Spleen (tissue), 11 donors: ENCODE measurements at regions not wholly inside any gene's neighbourhood (a gene's known extent, or its start where the extent isn't known, plus 50 kb on each side); places are given as distances from the start of the nearest gene placed in this dataset.
A peak's percentile ranks its signal among the peaks of the same experiment; 100 is the strongest.

Source experiments
- DNase-seq: peaks from one replicate; pipeline ENCODE4 v3.0.0-alpha.2; 2020
- H3K27ac ChIP-seq, 8 donors: fragments of 200-600 bp; sonication (generic) in 7 of 8; 1 replicate in 4 of 8; 2 replicates in 4 of 8; pipeline versions ENCODE4 v1.5.0 to v1.8.0; 2016 to 2021; ENCODE audit warnings: inconsistent platforms in 4 of 8, mild to moderate bottlenecking in 4 of 8, moderate library complexity in 1 of 8
- H3K27me3 ChIP-seq, 7 donors: fragments of 200-600 bp; sonication (generic) in 6 of 7; replicated peaks in 1 of 7; 1 replicate in 4 of 7; 2 replicates in 3 of 7; pipeline versions ENCODE4 v1.5.0 to v1.8.0; 2016 to 2021; ENCODE audit warnings: inconsistent platforms in 3 of 7, mild to moderate bottlenecking in 1 of 7
- H3K36me3 ChIP-seq, 6 donors: fragments of 200-600 bp; sonication (generic) in 5 of 6; 1 replicate in 4 of 6; 2 replicates in 2 of 6; pipeline versions ENCODE4 v1.5.0 to v1.8.0; 2016 to 2021; ENCODE audit warnings: inconsistent platforms in 2 of 6
- H3K4me1 ChIP-seq, 6 donors: fragments of 200-600 bp; sonication (generic) in 5 of 6; 1 replicate in 3 of 6; 2 replicates in 3 of 6; pipeline versions ENCODE4 v1.5.0 to v1.8.0; 2016 to 2021; ENCODE audit warnings: inconsistent platforms in 3 of 6
- H3K4me3 ChIP-seq, 8 donors: fragments of 200-600 bp; sonication (generic) in 7 of 8; 1 replicate in 4 of 8; 2 replicates in 4 of 8; pipeline versions ENCODE4 v1.5.0 to v1.8.0; 2016 to 2021; ENCODE audit warnings: inconsistent platforms in 4 of 8, mild to moderate bottlenecking in 4 of 8, moderate library complexity in 2 of 8
- H3K9me3 ChIP-seq, 8 donors: fragments of 200-600 bp; sonication (generic) in 7 of 8; 1 replicate in 4 of 8; 2 replicates in 4 of 8; pipeline versions ENCODE4 v1.5.0 to v1.8.0; 2016 to 2021; ENCODE audit warnings: inconsistent platforms in 4 of 8
- CTCF ChIP-seq, 11 experiments: fragments of 200-600 bp in 7 of 11; fragments of 450-650 bp in 4 of 11; sonication (generic) in 4 of 11; IDR thresholded peaks in 8 of 11; conservative IDR thresholded peaks in 3 of 11; 1 replicate in 7 of 11; 2 replicates in 4 of 11; pipeline versions ENCODE4 v1.4.0 to v1.8.0; 2016 to 2021; ENCODE audit warnings: antibody characterized with exemption in 11 of 11, inconsistent platforms in 4 of 11, mild to moderate bottlenecking in 1 of 11
- POLR2A ChIP-seq, 3 donors: fragments of 450-650 bp; IDR thresholded peaks; one replicate each; pipeline ENCODE4 v1.5.1; 2017; ENCODE audit warnings: antibody characterized with exemption in 3 of 3, mild to moderate bottlenecking in 1 of 3
- POLR2AphosphoS5 ChIP-seq, 3 donors: sonication (generic); formaldehyde crosslinking; IDR thresholded peaks; one replicate each; pipeline ENCODE4 v1.5.1; 2017; ENCODE audit warnings: antibody characterized with exemption in 3 of 3
- WGBS, 5 donors: extraction: QIAGEN DNeasy Blood & Tissue Kit in 3 of 5; methylation state at CpG; one replicate each; pipeline versions ENCODE4 v1.1.5 to v1.1.7; 2013 to 2018; 5-methylcytosine and 5-hydroxymethylcytosine counted together
- intact Hi-C: fragments of 100-400 bp; cut with DNase I; formaldehyde crosslinking; loops from one replicate; pipeline ENCODE4 v1.15.0; 2023; ENCODE audit warnings: low total_unique reads
- donor health status: healthy with polysubstance abuse.
- donor health status: DM: no; HTN: no; CAD: no; lungs with moderate emphysema.
- donor health status: DM: no; HTN: no; CAD: no.
- donor health status: Bipolar disorder and iron deficiency.
- donor health status: healthy.
- donor health status: DM: no; HTN: no; CAD: no.
- donor health status: DM: yes; HTN: yes; CAD: no.

- intact Hi-C loops = no loop called here
- peak; percentile 82 for DNase-seq
- Histone ChIP-seq H3K27ac (peak overlapping the region in 1 of 8 donors; percentile 21), H3K9me3 (no peaks in the 10 kb centered on the region), H3K27me3 (peaks cover 0 to 34% (median 26%) of the 10 kb centered on the region in 7 donors), H3K4me3 (peak overlapping the region; percentile 37 to 73 (median 52)), H3K4me1 (peaks cover 18 to 38% (median 29%) of the 10 kb centered on the region in 6 donors), H3K36me3 (no peaks in the 10 kb centered on the region)
- 0 to 2% (median 2%) methylated on average over 38 to 41 of the region's 41 CpGs for WGBS, 5 donors
- TF ChIP-seq POLR2A (IDR thresholded peaks at IDR 0.05) (no peak), CTCF (IDR thresholded peaks at IDR 0.05 in 8 of 11, conservative IDR thresholded peaks at IDR 0.05 in 3 of 11) (no peak), POLR2AphosphoS5 (IDR thresholded peaks at IDR 0.05) (peak in 1 of 3 donors; percentile 12)
Measured at GRCh38 chr12:62191491-62192179, 68.6 kb upstream of the USP15 start.

- no peak for TF ChIP-seq POLR2AphosphoS5 (IDR thresholded peaks at IDR 0.05)
- peak in 10 of 11 experiments; percentile 29 to 83 (median 70) for TF ChIP-seq CTCF (IDR thresholded peaks at IDR 0.05 in 8 of 11, conservative IDR thresholded peaks at IDR 0.05 in 3 of 11)
- Histone ChIP-seq H3K4me1 (peaks cover 18 to 38% (median 29%) of the 10 kb centered on the region in 6 donors), H3K9me3 (no peaks in the 10 kb centered on the region), H3K27me3 (peaks cover 0 to 34% (median 26%) of the 10 kb centered on the region in 7 donors), H3K27ac (peak overlapping the region in 1 of 8 donors; percentile 21), H3K36me3 (no peaks in the 10 kb centered on the region), H3K4me3 (peak overlapping the region; percentile 37 to 73 (median 52))
- peak; percentile 80 for DNase-seq
- WGBS, 5 donors = 1% methylated on average over 34 of the region's 34 CpGs
- intact Hi-C loops = no loop called here
Measured at GRCh38 chr12:62192180-62192902, 67.9 kb upstream of the USP15 start.

GRCh38 chr12:62192903-62193250 lies 67.3 kb upstream of the USP15 start:
- WGBS, 5 donors = 30 to 32% (median 32%) methylated on average over 7 of the region's 7 CpGs

More at GRCh38 chr12:62192903-62193250, 67.3 kb upstream of the USP15 start:
- peaks cover 18 to 38% (median 29%) of the 10 kb centered on the region in 6 donors for H3K4me1 ChIP-seq
- H3K27me3 ChIP-seq = peaks cover 0 to 34% (median 26%) of the 10 kb centered on the region in 7 donors
- DNase-seq = no peak
- TF ChIP-seq CTCF (IDR thresholded peaks at IDR 0.05 in 8 of 11, conservative IDR thresholded peaks at IDR 0.05 in 3 of 11) (peak in 4 of 11 experiments; percentile 6 to 63 (median 18)), POLR2A (IDR thresholded peaks at IDR 0.05) (no peak), POLR2AphosphoS5 (IDR thresholded peaks at IDR 0.05) (no peak)
- intact Hi-C loops = no loop called here
- H3K9me3 ChIP-seq = no peaks in the 10 kb centered on the region
- H3K36me3 ChIP-seq = no peaks in the 10 kb centered on the region
- H3K4me3 ChIP-seq = peak overlapping the region in 7 of 8 donors; percentile 37 to 73 (median 53)
- no peak overlapping the region for H3K27ac ChIP-seq
